DMS53 treated with DMSO at 0.1 percent for 48 hours (cell line): ENCODE measurements at regions not wholly inside any gene's neighbourhood (a gene's known extent, or its start where the extent isn't known, plus 50 kb on each side); places are given as distances from the start of the nearest gene placed in this dataset.
"Not testable (repeated sequence)": the region's sequence is repeated elsewhere in the genome, so short reads cannot be mapped to it uniquely, and the experiment has no call there.

Experiments used
- DNase-seq: peaks from one replicate; lab custom pipeline; 2025; ENCODE audit not compliant: unreplicated experiment; lab: John Stamatoyannopoulos, UW

GRCh38 chr5:62790348-62790747, 211.7 kb downstream of the LRRC70 start:
- DNase-seq: no peak

GRCh38 chr5:62786099-62786498, 207.5 kb downstream of the LRRC70 start:
- DNase-seq: no peak

GRCh38 chr5:62785588-62785987, 207.0 kb downstream of the LRRC70 start:
- no peak for DNase-seq

GRCh38 chr5:62783374-62784057, 204.9 kb downstream of the LRRC70 start:
- no peak for DNase-seq

- no peak for DNase-seq
These were observed 202.3 kb downstream of the LRRC70 start for GRCh38 chr5:62780888-62781287.

- DNase-seq: no peak
These were observed 201.6 kb downstream of the LRRC70 start for GRCh38 chr5:62780230-62780629.

- DNase-seq: peak; percentile 60
These were observed 200.4 kb downstream of the LRRC70 start for GRCh38 chr5:62779010-62779422.

GRCh38 chr5:62778316-62779009, 199.8 kb downstream of the LRRC70 start:
- DNase-seq: no peak

GRCh38 chr5:62777081-62777480, 198.5 kb downstream of the LRRC70 start:
- DNase-seq: not testable (repeated sequence)

GRCh38 chr5:62776592-62776991, 198.0 kb downstream of the LRRC70 start:
- DNase-seq: not testable (repeated sequence)

GRCh38 chr5:62773460-62773859, 194.8 kb downstream of the LRRC70 start:
- DNase-seq: no peak

GRCh38 chr5:62771341-62771740, 192.7 kb downstream of the LRRC70 start:
- DNase-seq: no peak

GRCh38 chr5:62767650-62768049, 189.0 kb downstream of the LRRC70 start:
- no peak for DNase-seq

- no peak for DNase-seq
These were observed 188.5 kb downstream of the LRRC70 start for GRCh38 chr5:62767077-62767476.

- DNase-seq: no peak
These were observed 183.9 kb downstream of the LRRC70 start for GRCh38 chr5:62762503-62762902.

- not testable (repeated sequence) for DNase-seq
These were observed 179.1 kb downstream of the LRRC70 start for GRCh38 chr5:62757686-62758085.

GRCh38 chr5:62752998-62753367, 174.4 kb downstream of the LRRC70 start:
- peak; percentile 17 for DNase-seq

GRCh38 chr5:62752056-62752997, 173.7 kb downstream of the LRRC70 start:
- DNase-seq: peak; percentile 17

GRCh38 chr5:62742207-62742606, 163.6 kb downstream of the LRRC70 start:
- DNase-seq: peak; percentile 15

- no peak for DNase-seq
These were observed 163.1 kb downstream of the LRRC70 start for GRCh38 chr5:62741761-62742160.

GRCh38 chr5:62737766-62738165, 159.1 kb downstream of the LRRC70 start:
- DNase-seq: no peak
